HUES6 (cell line): ENCODE measurements at regions not wholly inside any gene's neighbourhood (a gene's known extent, or its start where the extent isn't known, plus 50 kb on each side); places are given as distances from the start of the nearest gene placed in this dataset.

ENCODE experiments used
- H3K27ac ChIP-seq: 2 replicates; pipeline ENCODE4 v1.7.0; 2013; ENCODE audit warnings: low read depth, mild to moderate bottlenecking, low read length, inconsistent platforms
- H3K27me3 ChIP-seq: 2 replicates; pipeline ENCODE4 v1.6.1; 2013; ENCODE audit warnings: low read length; ENCODE audit not compliant: control insufficient read depth, insufficient read depth
- H3K36me3 ChIP-seq: 2 replicates; pipeline ENCODE4 v1.6.1; 2013; ENCODE audit warnings: low read length; ENCODE audit not compliant: control insufficient read depth, insufficient read depth
- H3K4me1 ChIP-seq: 2 replicates; pipeline ENCODE4 v1.6.1; 2013; ENCODE audit warnings: low read length; ENCODE audit not compliant: control insufficient read depth, insufficient read depth
- H3K4me3 ChIP-seq: 2 replicates; pipeline ENCODE4 v1.5.1; 2013; ENCODE audit warnings: low read depth, low read length
- H3K9ac ChIP-seq: one replicate; pipeline ENCODE4 v1.6.1; 2013; ENCODE audit warnings: mild to moderate bottlenecking, low read length
- H3K9me3 ChIP-seq: 2 replicates; pipeline ENCODE4 v1.6.1; 2013; ENCODE audit warnings: low read depth, low read length; ENCODE audit not compliant: control insufficient read depth, insufficient read depth

DNA sequence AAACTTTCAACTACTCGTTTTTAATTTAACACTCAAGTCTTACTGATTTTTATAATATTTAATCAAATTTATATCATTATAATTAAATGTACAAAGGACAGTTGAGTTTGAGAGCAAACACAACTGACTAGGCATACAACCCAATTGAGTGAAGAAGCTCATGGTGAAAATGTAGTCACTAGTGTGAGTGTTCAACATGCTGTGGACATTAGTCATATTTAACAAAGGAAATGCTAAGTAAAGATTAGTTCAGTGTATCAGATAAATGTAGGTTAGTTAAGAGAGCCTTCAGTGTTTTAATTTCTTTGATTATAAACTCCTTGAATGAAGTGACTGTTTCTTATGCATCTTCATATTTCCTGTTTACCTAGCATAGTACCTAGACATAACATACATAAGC lies 444.2 kb upstream of the GOLIM4 start:
- Histone ChIP-seq H3K27me3 (no peaks in the 10 kb centered on the region), H3K4me3 (no peak overlapping the region), H3K9ac (no peak overlapping the region), H3K9me3 (no peaks in the 10 kb centered on the region), H3K27ac (no peak overlapping the region), H3K4me1 (peaks cover 19% of the 10 kb centered on the region; the same call in 1 of the 2 replicates), H3K36me3 (no peaks in the 10 kb centered on the region)

DNA sequence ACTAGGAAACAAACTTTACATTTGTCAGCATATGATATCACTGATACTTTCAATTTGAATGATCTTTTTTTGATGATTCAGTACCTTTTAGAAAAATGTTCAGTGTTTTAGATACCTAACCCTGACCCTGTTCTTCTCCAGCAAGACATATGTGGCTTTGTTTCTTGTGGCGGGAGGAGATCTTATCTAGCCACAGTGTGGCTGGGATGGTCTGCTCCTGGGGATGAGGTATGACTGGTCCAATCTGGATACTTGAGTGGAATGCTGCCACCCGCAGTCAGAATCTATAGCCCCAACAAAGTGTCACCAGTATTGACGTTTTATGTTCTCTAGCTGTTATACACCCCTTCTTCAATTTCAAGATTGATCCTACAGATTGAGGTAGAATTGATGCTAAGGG lies 439.0 kb upstream of the GOLIM4 start:
- no peak overlapping the region for H3K27ac ChIP-seq
- no peaks in the 10 kb centered on the region for H3K36me3 ChIP-seq
- no peaks in the 10 kb centered on the region for H3K27me3 ChIP-seq
- H3K9ac ChIP-seq, result no peak overlapping the region
- H3K9me3 ChIP-seq, result no peaks in the 10 kb centered on the region
- peaks cover 36% of the 10 kb centered on the region for H3K4me1 ChIP-seq
- H3K4me3 ChIP-seq, result no peak overlapping the region

DNA sequence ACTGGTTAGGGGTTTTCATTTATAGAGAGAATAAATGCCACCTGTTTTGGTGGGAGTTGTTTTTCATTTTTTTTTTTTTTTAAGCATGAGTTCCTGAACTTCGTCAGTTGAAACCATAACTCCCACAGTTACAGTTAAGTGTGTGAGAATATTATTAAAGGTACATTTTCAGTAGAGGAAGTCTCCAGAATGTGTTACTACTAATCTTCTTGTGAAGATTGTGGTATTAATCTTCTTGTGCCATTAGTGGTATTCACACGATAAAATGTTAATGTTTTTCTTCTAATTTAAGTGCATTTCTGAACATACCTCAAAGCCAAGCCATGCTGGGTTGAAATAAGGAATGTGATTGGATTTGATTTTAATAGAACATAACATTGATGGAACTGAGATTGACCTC lies 437.9 kb upstream of the GOLIM4 start:
- H3K4me3 ChIP-seq, result no peak overlapping the region

DNA sequence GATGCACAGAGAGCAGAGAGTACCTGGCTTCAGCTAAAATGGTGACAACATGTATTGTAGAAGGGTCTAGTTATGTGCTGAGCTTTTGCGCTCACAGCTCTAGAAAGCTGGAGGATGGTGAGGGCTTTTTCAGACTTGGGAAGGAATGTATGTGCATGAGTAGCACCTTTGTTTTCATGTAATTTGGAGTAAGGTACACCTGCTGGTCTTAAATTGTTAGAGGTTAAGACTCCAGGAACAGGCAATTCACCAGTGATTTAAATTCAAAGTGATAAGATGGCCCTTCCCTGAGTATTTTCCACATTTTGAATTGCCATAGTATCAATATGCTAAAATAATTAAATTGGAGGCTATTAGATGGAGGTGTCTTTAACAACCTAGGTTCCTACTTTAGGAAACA lies 436.4 kb upstream of the GOLIM4 start:
- no peaks in the 10 kb centered on the region for H3K36me3 ChIP-seq
- H3K9me3 ChIP-seq, result no peaks in the 10 kb centered on the region
- H3K27ac ChIP-seq, result peak overlapping the region; percentile 77
- H3K9ac ChIP-seq, result no peak overlapping the region
- peak overlapping the region; percentile 36; the same call in 1 of the 2 replicates for H3K4me3 ChIP-seq
- H3K27me3 ChIP-seq, result no peaks in the 10 kb centered on the region
- peaks cover 41% of the 10 kb centered on the region for H3K4me1 ChIP-seq

More for the DNA sequence above, 437.9 kb upstream of the GOLIM4 start:
- H3K27me3 ChIP-seq, result no peaks in the 10 kb centered on the region
- H3K9ac ChIP-seq, result no peak overlapping the region
- H3K27ac ChIP-seq, result no peak overlapping the region
- H3K4me1 ChIP-seq, result peaks cover 36% of the 10 kb centered on the region
- no peaks in the 10 kb centered on the region for H3K36me3 ChIP-seq
- H3K9me3 ChIP-seq, result no peaks in the 10 kb centered on the region

DNA sequence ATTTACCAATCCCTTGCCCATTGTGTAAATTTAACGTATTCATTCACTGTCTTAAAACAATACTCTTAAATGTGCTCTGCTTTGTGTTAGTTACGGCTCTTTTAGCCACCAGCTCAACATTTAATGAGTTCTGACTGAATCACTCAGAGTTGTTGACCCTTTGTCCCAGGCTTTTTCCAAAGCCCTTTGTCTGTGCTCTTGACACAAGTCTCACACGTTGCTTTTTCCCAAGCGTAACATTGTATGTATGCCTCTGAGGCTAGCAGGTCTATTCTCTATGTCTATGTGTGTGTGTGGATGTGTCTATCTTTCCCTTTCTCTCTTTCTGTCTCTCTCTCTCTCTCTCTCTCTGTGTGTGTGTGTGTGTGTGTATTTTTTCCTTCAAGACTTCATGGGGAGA lies 435.4 kb upstream of the GOLIM4 start:
- no peak overlapping the region for H3K4me3 ChIP-seq
- H3K36me3 ChIP-seq, result no peaks in the 10 kb centered on the region
- H3K4me1 ChIP-seq, result peaks cover 41% of the 10 kb centered on the region
- H3K27ac ChIP-seq, result peak overlapping the region; percentile 77; the same call in 1 of the 2 replicates
- no peaks in the 10 kb centered on the region for H3K27me3 ChIP-seq
- no peaks in the 10 kb centered on the region for H3K9me3 ChIP-seq
- no peak overlapping the region for H3K9ac ChIP-seq

DNA sequence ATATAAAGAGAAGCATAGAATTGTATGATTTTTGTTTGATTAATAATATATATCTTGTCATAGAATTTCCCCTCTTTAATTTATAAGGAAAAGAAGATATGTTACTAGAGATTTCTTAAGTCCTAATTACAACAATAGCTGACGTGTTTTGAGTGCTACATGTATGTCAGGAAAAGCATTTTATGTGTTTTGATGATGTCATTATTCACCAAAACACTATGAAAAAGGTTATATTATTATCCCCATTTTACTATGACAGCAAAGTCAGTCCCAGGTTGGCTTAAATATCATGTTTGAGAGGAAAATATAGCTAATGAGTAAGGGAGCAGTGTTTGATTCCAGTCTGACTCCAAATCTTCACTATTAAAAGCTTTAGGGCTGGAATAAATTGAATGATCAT lies 428.4 kb upstream of the GOLIM4 start:
- no peaks in the 10 kb centered on the region for H3K27me3 ChIP-seq
- no peaks in the 10 kb centered on the region for H3K9me3 ChIP-seq
- H3K9ac ChIP-seq, result no peak overlapping the region

DNA sequence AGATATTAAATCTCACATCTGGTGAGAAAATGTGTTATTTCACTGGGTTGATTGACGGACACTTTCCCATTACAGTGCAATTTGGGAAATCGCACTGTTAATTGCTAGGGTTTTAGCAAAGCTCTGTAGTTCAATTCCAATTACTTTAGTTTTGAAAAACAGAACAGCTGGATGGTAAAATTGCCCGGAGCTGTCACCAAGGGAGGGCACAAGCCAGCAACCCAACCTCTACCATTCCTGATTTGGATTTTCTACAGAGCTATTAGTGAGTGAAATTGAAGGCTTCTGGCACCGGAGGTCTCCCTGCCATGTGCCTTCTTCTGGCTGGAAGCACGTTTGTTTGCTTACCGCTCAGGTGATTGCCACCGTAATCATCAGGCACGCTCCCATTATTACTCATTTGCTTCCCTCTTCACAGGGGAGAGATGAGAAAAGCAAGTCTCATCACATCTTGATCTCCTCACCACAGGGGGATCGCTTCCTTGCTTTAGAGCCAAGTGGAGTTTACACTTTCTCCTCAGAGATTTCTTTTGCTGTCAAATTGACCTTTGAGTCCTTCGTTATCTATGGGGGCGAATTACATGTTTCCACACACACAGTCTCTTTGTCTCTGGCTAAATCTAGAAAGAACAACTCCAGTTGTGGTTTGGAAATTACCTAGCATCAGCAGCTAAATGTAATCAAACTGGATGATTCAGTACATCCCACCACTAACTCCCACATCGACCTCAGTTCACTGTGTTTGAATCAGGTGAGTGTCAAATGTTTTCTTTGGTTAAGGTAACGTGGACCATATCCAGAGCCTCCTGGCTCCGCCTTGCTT lies 421.7 kb upstream of the GOLIM4 start:
- H3K36me3 ChIP-seq, result no peaks in the 10 kb centered on the region
- peaks cover 36% of the 10 kb centered on the region for H3K4me1 ChIP-seq
- no peaks in the 10 kb centered on the region for H3K9me3 ChIP-seq
- no peak overlapping the region for H3K9ac ChIP-seq
- no peaks in the 10 kb centered on the region for H3K27me3 ChIP-seq
- H3K4me3 ChIP-seq, result no peak overlapping the region
- H3K27ac ChIP-seq, result no peak overlapping the region

More for the DNA sequence above, 428.4 kb upstream of the GOLIM4 start:
- H3K4me1 ChIP-seq, result 0 out of 2 replicates have a peak, but pooled peaks cover 5% of the 10 kb centered on the region
- H3K36me3 ChIP-seq, result no peaks in the 10 kb centered on the region
- no peak overlapping the region for H3K4me3 ChIP-seq
- no peak overlapping the region for H3K27ac ChIP-seq

DNA sequence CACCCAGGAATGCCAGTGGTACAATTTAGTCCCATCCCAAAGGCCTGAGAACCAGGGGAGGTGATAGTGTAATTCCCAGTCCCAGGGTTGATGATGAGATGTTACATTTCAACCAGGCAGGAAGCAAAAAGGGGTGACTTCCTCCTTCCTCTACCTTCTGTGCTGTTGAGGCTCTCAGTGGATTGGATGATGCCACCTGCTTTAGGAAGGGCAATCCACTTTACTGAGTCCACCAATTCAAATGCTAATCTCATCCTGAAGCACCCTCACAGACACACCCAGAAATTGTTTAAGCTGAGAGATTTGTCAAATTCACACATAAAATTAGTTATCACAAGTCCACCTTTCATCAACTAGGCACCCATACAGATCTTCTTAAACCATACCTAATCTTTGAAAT lies 418.5 kb upstream of the GOLIM4 start:
- Histone ChIP-seq H3K4me1 (peaks cover 38% of the 10 kb centered on the region), H3K36me3 (no peaks in the 10 kb centered on the region), H3K4me3 (no peak overlapping the region), H3K9ac (no peak overlapping the region), H3K9me3 (no peaks in the 10 kb centered on the region), H3K27me3 (no peaks in the 10 kb centered on the region), H3K27ac (no peak overlapping the region)

DNA sequence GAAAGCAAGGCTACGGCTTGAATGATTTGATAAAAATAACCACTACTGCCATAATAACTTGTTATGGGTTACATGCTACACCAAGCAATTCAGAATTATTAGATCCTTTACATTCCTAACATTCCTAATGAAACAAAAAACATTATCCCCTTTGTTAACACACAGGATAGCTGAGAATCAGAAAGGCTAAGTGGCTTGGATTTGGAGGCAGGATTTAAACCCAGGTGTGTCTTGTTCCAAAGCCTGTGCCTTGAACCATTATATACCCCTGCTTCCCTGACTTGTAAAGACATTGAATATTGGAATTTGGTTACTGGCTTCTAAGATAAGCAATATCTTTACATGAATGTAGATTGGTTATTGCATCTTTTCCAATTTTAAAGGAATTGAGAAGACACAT lies 417.1 kb upstream of the GOLIM4 start:
- peak overlapping the region; percentile 50; the same call in 1 of the 2 replicates for H3K27ac ChIP-seq
- no peaks in the 10 kb centered on the region for H3K27me3 ChIP-seq
- H3K9me3 ChIP-seq, result no peaks in the 10 kb centered on the region
- H3K4me3 ChIP-seq, result no peak overlapping the region
- H3K9ac ChIP-seq, result no peak overlapping the region
- H3K36me3 ChIP-seq, result no peaks in the 10 kb centered on the region
- peaks cover 33% of the 10 kb centered on the region for H3K4me1 ChIP-seq

DNA sequence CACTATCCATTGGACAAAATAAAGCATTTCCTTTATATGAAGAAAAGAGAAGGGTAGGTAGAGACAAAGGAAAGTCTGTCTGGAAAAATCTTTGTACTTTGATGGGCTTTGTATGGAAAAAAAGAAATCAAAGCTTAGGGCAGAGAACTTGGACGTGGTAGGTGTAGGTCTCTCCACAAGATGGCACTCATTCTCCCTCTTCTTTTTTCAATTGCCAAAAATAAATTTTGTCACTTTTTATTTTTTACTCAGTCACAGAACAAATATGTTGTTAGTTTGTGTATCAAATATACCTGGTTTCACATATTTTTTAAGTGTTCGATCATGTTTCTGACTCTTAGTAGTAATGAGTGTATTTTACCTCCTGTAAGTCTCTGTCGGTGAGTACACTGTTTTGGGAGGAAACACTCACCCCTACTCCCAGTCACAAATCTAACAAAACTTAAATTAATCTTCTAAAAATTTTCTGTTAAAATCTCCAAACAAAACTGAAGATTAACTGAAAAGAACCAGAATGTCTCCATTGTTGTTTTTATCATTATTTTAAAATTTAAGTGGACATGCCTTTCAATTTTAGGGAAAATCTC lies 415.8 kb upstream of the GOLIM4 start:
- no peaks in the 10 kb centered on the region for H3K9me3 ChIP-seq
- H3K27me3 ChIP-seq, result no peaks in the 10 kb centered on the region
- H3K9ac ChIP-seq, result no peak overlapping the region
- H3K4me1 ChIP-seq, result peaks cover 25% of the 10 kb centered on the region
- no peak overlapping the region for H3K27ac ChIP-seq
- no peak overlapping the region for H3K4me3 ChIP-seq
- no peaks in the 10 kb centered on the region for H3K36me3 ChIP-seq

DNA sequence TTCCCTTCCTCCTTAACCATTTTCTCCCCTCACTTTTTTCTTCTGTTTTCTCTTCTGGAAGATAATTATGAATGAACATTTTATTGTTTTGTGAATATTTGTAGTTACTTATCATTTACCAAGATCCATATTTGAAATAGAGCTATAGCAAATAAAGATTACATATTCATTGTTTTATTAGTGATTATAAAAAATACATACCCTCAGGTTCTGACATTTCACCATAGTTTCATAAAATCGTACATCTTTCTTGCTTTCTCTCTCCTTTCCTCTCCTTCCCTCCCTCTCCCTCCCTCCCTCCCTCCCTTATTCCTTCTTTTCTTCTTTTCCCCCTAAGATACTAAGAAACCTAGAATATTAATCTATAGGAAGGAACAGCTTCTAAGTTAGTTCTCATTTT lies 410.9 kb upstream of the GOLIM4 start:
- Histone ChIP-seq H3K36me3 (no peaks in the 10 kb centered on the region), H3K9me3 (no peaks in the 10 kb centered on the region), H3K4me3 (no peak overlapping the region), H3K27ac (no peak overlapping the region), H3K4me1 (no peaks in the 10 kb centered on the region; the same call in 1 of the 2 replicates), H3K9ac (no peak overlapping the region), H3K27me3 (no peaks in the 10 kb centered on the region)
